ENCODE measurements at regions not wholly inside any gene's neighbourhood (a gene's known extent, or its start where the extent isn't known, plus 50 kb on each side); places are given as distances from the start of the nearest gene placed in this dataset.

GRCh38 chr5:158265346-158265745 lies 406.4 kb upstream of the CLINT1 start:
- H3K4me3 ChIP-seq: no peak overlapping the region

GRCh38 chr5:158264264-158264663 lies 405.3 kb upstream of the CLINT1 start:
- Histone ChIP-seq H3K27ac (no peak overlapping the region), H3K27me3 (no peaks in the 10 kb centered on the region), H3K9me3 (peaks cover 0 to 22% (median 9%) of the 10 kb centered on the region in 11 donors), H3K4me1 (peaks cover 0 to 5% (median 0%) of the 10 kb centered on the region in 9 donors), H3K36me3 (no peaks in the 10 kb centered on the region), H3K4me3 (no peak overlapping the region)
- no peak for TF ChIP-seq CTCF (IDR thresholded peaks at IDR 0.05)
- intact Hi-C loops (cut with DNase I): no loop called here
- no peak for DNase-seq
- peak in 3 of 8 donors; percentile 41 to 65 (median 63) for ATAC-seq
- WGBS, 2 donors: 45 to 48% methylated on average over 2 of the region's 2 CpGs

More at GRCh38 chr5:158265346-158265745, 406.4 kb upstream of the CLINT1 start:
- Histone ChIP-seq H3K27ac (no peak overlapping the region), H3K4me1 (peaks cover 0 to 5% (median 0%) of the 10 kb centered on the region in 9 donors), H3K36me3 (no peaks in the 10 kb centered on the region), H3K27me3 (no peaks in the 10 kb centered on the region), H3K9me3 (peaks cover 0 to 22% (median 9%) of the 10 kb centered on the region in 11 donors)
- TF ChIP-seq CTCF (IDR thresholded peaks at IDR 0.05): no peak
- ATAC-seq (no peak), DNase-seq (no peak)
- intact Hi-C loops (cut with DNase I): no loop called here

GRCh38 chr5:158261674-158262367 lies 402.9 kb upstream of the CLINT1 start:
- 86 to 92% methylated on average over 3 of the region's 3 CpGs for WGBS, 2 donors

GRCh38 chr5:158256096-158256495 lies 397.2 kb upstream of the CLINT1 start:
- DNase-seq (no peak), ATAC-seq (no peak)
- 95 to 96% methylated on average over 2 of the region's 2 CpGs for WGBS, 2 donors
- no peak for TF ChIP-seq CTCF (IDR thresholded peaks at IDR 0.05)
- Histone ChIP-seq H3K27me3 (no peaks in the 10 kb centered on the region), H3K9me3 (peaks cover 0 to 2% (median 0%) of the 10 kb centered on the region in 11 donors), H3K36me3 (no peaks in the 10 kb centered on the region), H3K4me1 (no peaks in the 10 kb centered on the region), H3K27ac (no peak overlapping the region), H3K4me3 (no peak overlapping the region)
- intact Hi-C loops (cut with DNase I): no loop called here

More at GRCh38 chr5:158261674-158262367, 402.9 kb upstream of the CLINT1 start:
- Histone ChIP-seq H3K27ac (no peak overlapping the region), H3K36me3 (no peaks in the 10 kb centered on the region), H3K4me3 (no peak overlapping the region), H3K27me3 (no peaks in the 10 kb centered on the region), H3K9me3 (peaks cover 0 to 6% (median 2%) of the 10 kb centered on the region in 11 donors), H3K4me1 (peaks cover 0 to 5% (median 0%) of the 10 kb centered on the region in 9 donors)
- no peak for TF ChIP-seq CTCF (IDR thresholded peaks at IDR 0.05)
- intact Hi-C loops (cut with DNase I): no loop called here
- DNase-seq: no peak
- ATAC-seq: no peak
